ENCODE measurements at regions not wholly inside any gene's neighbourhood (a gene's known extent, or its start where the extent isn't known, plus 50 kb on each side); places are given as distances from the start of the nearest gene placed in this dataset.
"Not testable (repeated sequence)": the region's sequence is repeated elsewhere in the genome, so short reads cannot be mapped to it uniquely, and the experiment has no call there.

DNA sequence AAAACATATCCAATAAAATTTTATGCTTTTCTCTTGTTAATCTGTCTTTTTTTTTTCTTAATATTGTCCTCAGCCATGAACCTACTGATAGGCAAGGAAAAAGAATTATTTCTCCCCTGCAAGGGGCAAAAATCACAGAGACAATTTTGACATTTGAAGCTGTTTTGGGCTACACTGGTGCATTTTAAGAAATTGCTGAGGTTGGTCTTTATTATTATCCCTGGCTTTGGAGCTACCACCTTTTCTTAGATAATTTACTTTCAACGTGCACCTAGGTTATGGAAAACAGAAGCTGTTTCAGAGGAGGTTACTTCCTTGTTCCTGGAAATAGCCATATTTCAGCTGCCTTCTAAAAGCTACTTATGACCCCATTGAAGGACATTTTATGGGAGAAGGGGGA lies 195.5 kb upstream of the KYNU start:
- no peak for TF ChIP-seq POLR2A (IDR thresholded peaks at IDR 0.05; ENCODE audit: low read length)
- TF ChIP-seq GATA1 (IDR thresholded peaks at IDR 0.05; ENCODE audit: low read depth, low read length): no peak
- DNase-seq: no peak

DNA sequence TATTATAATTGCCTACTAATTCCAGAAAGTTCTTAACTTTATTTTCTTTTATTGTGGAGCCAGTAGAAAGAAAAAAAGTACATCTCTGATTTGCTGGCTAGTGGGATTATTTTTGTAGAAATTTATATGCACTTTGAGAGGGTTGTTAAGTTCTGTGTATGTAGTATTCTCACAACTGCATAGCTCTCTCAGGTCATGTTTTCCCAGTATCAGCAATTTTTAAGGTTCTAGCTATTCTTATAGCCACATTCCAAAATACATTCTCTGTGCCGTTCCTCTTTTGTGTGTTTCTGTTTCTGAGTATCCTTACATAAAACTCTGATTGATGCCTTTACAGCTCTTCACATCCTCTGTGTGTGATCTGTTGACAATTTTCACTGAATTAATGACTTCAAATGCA lies 199.3 kb upstream of the KYNU start:
- no peak for DNase-seq
- TF ChIP-seq GATA1 (IDR thresholded peaks at IDR 0.05; ENCODE audit: low read depth, low read length) (no peak), POLR2A (IDR thresholded peaks at IDR 0.05; ENCODE audit: low read length) (no peak)

DNA sequence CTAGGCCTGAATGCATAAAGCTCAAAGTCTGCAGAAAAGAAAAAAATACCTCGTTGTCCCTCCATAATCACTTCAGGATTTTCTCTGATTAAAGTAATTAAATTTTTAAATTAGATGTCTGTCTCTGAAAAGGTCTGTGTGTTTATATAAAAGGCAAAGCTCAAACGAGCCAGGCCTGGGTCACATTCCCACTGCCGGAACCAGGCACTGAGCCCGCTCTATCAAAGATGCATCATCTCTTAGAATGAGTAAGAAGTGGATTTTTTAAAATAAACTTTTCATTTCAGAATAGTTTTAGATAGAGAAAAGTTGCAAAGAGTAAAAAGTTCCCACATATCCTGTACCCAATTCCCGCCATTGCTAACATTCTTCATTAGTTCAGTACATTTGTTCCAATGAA lies 202.1 kb upstream of the KYNU start:
- no peak for TF ChIP-seq POLR2A (IDR thresholded peaks at IDR 0.05; ENCODE audit: low read length)
- no peak for TF ChIP-seq GATA1 (IDR thresholded peaks at IDR 0.05; ENCODE audit: low read depth, low read length)
- no peak for DNase-seq

DNA sequence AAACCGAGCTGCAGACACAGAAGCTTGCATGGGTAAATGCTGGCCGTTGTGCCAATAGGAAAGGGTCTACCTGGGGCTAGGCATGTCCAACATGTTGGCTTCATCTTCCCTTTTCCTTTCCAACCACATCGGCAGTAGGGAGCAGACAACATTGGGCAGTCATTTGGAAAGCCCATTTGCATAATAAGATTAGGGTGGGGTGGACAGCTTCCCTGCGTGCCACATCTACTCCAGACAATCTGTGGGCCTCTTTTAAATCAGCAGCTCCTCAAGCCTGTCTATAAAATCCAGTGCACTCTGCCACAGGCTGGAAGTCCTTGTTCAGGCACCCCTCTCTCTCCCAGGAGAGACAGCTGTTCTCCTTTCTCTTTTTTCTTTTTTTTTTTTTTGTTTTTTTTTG lies 203.6 kb upstream of the KYNU start:
- no peak for TF ChIP-seq POLR2A (IDR thresholded peaks at IDR 0.05; ENCODE audit: low read length)
- no peak for TF ChIP-seq GATA1 (IDR thresholded peaks at IDR 0.05; ENCODE audit: low read depth, low read length)
- no peak for DNase-seq

DNA sequence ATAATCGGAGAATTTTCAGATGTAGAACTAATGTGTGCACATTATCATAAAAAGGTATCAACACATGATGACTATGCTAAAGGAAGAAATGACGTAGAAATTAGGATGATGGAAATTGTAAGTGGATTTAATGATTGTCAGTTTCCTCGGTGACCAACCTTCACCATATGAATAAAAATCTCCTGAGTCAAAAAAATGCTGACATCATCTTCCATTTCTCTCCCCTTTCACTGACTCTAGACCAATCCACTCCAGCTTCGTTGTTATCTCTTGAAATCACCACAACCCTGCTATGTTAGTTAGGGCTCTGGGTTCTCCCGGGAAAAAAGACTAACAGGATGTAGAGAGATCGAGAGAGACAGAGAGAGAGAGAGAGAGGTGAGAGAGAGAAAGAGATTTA lies 204.8 kb upstream of the KYNU start:
- TF ChIP-seq POLR2A (IDR thresholded peaks at IDR 0.05; ENCODE audit: low read length): no peak
- TF ChIP-seq GATA1 (IDR thresholded peaks at IDR 0.05; ENCODE audit: low read depth, low read length): no peak
- no peak for DNase-seq

DNA sequence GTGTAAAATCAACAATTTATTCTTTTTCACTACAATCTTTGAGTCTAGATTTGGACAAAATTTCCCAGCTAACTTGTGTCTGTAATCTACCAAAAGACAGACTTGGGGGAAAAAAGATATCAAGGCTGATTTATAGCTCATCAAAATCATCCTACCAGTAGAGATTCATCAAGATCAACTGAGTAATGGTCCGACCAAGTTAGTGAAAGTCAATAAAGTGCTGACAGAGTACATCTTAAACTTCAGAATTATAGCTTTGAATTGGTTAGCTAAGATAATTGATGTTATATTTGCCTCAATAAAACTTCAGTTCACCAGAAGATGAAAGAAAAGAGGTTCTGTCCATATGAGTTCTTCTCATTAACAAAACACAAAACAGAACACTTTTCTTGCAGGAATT lies 207.1 kb upstream of the KYNU start:
- no peak for DNase-seq
- TF ChIP-seq GATA1 (IDR thresholded peaks at IDR 0.05; ENCODE audit: low read depth, low read length): no peak
- TF ChIP-seq POLR2A (IDR thresholded peaks at IDR 0.05; ENCODE audit: low read length): no peak

DNA sequence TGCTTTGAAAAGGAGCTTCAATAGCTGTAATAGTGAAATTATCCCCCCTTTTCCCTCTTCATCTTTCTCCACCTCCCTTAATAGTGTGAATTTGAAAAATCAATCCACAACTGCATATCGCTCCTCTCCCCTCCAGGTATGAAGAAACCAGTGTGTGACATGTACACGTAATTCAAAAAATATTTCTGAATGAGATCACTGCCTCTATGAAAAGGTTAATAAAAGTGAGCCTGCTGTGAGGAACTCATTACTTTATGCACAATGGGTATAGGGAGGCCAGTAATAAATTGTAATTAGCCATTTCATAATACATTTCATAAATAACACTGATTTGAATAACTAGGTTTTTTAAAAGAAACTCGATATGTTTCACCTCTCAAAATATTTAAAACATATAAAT lies 209.0 kb upstream of the KYNU start:
- TF ChIP-seq POLR2A (IDR thresholded peaks at IDR 0.05; ENCODE audit: low read length) (no peak), GATA1 (IDR thresholded peaks at IDR 0.05; ENCODE audit: low read depth, low read length) (no peak)
- DNase-seq: no peak

DNA sequence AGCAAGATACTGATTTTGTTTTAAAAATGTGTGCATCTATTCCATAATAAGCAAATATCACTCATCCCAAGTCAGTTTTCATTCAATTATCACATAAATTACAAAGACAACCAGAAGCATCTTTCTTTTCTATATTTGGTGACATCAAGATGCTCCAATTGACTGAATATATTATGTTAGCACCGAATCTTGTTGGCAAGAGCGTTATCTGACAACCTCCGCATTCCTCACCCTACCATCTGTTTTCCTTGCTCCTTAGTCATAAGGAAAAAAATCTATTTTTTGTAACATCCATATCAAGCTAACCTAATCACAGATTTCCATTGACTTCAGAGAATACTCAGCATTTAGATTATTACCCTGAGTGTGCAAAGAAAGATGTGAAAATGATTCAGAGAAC lies 212.2 kb upstream of the KYNU start:
- TF ChIP-seq POLR2A (IDR thresholded peaks at IDR 0.05; ENCODE audit: low read length): no peak
- TF ChIP-seq GATA1 (IDR thresholded peaks at IDR 0.05; ENCODE audit: low read depth, low read length): no peak
- DNase-seq: no peak

DNA sequence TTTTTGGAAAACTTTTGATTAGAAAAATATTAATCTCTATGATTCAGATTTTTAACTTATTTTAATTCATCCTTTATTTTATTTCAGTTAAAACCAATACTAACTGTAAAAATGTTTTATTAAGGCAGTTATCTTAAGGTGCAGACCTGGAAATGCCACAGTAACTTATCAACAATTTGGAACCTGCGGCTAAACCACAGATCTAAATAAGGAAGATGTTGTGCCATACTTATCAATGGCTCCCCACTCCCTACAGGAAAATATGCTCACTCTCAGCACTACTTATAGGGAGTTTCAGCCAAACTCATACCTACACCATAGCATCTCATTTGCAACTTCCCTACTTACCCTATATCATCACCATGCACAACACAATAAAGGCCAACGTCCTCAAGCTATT lies 226.9 kb upstream of the KYNU start:
- no peak for DNase-seq
- TF ChIP-seq POLR2A (IDR thresholded peaks at IDR 0.05; ENCODE audit: low read length) (no peak), GATA1 (IDR thresholded peaks at IDR 0.05; ENCODE audit: low read depth, low read length) (no peak)

DNA sequence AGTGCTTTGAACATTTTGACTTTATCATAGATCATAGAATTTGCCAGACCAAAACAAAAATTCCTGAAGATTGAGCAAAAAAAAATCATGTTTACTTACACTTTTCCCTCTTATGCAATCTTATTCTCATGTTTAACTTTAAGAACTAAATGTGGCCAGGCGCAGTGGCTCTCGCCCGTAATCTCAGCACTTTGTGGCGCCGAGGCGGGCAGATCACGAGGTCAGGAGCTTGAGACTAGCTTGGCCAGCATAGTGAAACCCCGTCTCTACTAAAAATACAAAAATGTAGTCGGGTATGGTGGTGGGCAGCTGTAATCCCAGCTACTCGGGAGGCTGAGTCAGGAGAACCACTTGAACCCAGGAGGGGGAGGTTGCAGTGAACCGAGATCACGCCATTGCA lies 227.9 kb upstream of the KYNU start:
- no peak for TF ChIP-seq POLR2A (IDR thresholded peaks at IDR 0.05; ENCODE audit: low read length)
- TF ChIP-seq GATA1 (IDR thresholded peaks at IDR 0.05; ENCODE audit: low read depth, low read length): no peak
- DNase-seq: no peak

DNA sequence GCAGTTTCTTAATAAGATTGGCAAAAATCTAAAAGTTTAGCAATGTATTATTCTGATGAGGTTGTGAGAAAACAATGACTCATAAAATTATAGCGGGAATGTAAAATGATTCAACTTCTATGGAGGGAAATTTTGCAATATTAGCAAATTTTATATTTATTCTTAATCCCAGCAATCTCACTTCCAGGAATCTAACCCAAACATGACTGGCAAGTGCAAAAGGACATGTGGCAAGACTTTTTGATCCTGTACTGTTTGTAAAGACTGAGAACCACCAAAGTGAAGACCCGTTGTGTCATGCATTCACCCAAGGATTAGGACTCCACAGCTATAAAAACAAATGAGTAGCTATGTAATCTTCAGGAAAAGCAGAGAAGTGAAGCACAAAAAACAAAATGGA lies 234.8 kb upstream of the KYNU start:
- TF ChIP-seq POLR2A (IDR thresholded peaks at IDR 0.05; ENCODE audit: low read length) (no peak), GATA1 (IDR thresholded peaks at IDR 0.05; ENCODE audit: low read depth, low read length) (no peak)

DNA sequence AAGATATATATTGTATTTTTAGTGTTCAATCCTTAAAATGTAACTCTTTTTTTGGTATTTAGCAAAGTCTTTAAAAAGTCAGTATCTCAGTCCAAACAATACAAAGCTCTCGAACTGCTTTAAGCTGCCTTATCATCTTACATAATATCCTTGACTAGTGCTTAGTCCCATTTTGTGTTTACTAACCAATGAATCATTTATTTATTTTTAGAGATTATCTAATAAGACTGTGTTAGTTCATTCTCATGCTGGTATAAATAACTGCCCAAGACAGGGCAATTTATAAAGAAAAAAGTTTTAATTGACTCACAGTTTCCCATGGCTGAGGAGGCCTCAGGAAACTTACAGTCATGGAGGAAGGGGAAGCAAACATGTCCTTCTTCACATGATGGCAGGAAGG lies 248.3 kb upstream of the KYNU start:
- DNase-seq: no peak
- TF ChIP-seq POLR2A (IDR thresholded peaks at IDR 0.05; ENCODE audit: low read length): no peak
- TF ChIP-seq GATA1 (IDR thresholded peaks at IDR 0.05; ENCODE audit: low read depth, low read length): no peak

More for the DNA sequence above, 234.8 kb upstream of the KYNU start:
- DNase-seq: no peak

DNA sequence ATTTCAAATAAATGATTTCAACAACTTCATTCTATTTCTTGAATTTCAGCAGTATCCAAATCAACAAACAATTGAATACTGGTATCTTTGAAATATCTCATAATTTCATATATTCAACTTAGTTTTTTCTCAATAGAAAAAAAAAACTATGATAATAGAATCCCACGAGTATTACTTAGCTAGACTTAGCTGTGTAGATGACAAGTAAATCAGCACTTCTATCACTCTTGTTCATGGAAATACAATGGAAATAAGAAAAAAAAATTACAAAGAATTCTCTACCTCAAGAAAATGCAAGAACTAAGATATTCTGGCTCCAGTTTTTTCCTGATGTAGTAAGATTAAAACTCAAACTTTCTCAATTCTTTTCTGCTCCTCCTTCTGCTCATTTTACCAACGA lies 256.2 kb upstream of the KYNU start:
- no peak for DNase-seq
- TF ChIP-seq GATA1 (IDR thresholded peaks at IDR 0.05; ENCODE audit: low read depth, low read length): no peak
- no peak for TF ChIP-seq POLR2A (IDR thresholded peaks at IDR 0.05; ENCODE audit: low read length)

DNA sequence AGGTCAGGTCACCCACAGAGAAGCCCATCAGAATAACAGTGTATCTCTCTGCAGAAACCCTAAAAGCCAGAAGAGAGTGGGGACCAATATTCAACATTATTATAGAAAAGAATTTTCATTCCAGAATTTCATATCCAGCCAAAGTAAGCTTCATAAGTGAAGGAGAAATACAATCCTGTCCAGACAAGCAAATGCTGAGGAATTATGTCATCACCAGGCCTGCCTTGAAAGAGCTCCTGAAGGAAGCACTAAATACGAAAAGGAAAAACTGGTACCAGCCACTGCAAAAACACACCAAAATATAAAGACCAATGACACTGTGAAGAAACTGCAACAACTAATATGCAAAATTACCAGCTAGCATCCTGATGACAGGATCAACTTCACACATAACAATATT lies 260.0 kb upstream of the KYNU start:
- TF ChIP-seq GATA1 (IDR thresholded peaks at IDR 0.05; ENCODE audit: low read depth, low read length): no peak
- no peak for TF ChIP-seq POLR2A (IDR thresholded peaks at IDR 0.05; ENCODE audit: low read length)
- DNase-seq: no peak

DNA sequence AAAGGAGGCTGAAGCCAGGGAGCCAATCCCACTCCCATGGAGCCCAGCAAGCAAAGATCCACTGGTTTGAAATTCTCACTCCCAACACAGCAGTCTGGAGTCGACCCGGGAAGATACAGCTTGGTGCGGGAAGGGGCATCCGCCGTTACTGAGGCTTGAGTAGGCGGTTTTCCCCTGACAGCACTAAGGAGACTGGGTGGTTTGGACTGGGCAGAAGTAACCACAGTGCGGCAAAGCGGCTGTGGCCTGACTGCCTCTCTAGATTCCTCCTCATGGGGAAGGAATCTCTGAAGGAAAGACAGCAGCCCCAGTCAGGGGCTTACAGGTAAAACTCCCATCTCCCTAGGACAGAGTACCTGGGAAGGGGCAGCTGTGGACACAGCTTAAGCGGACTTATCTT lies 261.6 kb upstream of the KYNU start:
- DNase-seq: no peak
- TF ChIP-seq POLR2A (IDR thresholded peaks at IDR 0.05; ENCODE audit: low read length) (no peak), GATA1 (IDR thresholded peaks at IDR 0.05; ENCODE audit: low read depth, low read length) (no peak)

DNA sequence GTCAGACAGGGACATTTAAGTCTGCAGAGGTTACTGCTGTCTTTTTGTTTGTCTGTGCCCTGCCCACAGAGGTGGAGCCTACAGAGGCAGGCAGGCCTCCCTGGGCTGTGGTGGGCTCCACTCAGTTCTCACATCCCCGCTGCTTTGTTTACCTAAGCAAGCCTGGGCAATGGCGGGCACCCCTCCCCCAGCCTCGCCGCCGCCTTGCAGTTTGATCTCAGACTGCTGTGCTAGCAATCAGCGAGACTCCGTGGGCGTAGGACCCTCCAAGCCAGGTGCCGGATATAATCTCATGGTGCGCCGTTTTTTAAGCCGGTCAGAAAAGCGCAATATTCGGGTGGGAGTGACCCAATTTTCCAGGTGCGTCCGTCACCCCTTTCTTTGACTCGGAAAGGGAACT lies 264.3 kb upstream of the KYNU start:
- DNase-seq: not testable (repeated sequence)
